GM21723 (cell line): ENCODE measurements at regions not wholly inside any gene's neighbourhood (a gene's known extent, or its start where the extent isn't known, plus 50 kb on each side); places are given as distances from the start of the nearest gene placed in this dataset.
"Not testable (repeated sequence)": the region's sequence is repeated elsewhere in the genome, so short reads cannot be mapped to it uniquely, and the experiment has no call there.

Source experiments
- ATAC-seq: cut with Tn5 transposase; IDR thresholded peaks from one replicate; pipeline ENCODE4 v1.9.1; 2021; ENCODE audit warnings: mild to moderate bottlenecking, moderate library complexity; ENCODE audit not compliant: unreplicated experiment

- ATAC-seq: no peak
Measured at GRCh38 chr14:71384007-71384845, 477.0 kb downstream of the PCNX1 start.

- ATAC-seq: no peak
Measured at GRCh38 chr14:71387753-71388152, 480.5 kb downstream of the PCNX1 start.

DNA sequence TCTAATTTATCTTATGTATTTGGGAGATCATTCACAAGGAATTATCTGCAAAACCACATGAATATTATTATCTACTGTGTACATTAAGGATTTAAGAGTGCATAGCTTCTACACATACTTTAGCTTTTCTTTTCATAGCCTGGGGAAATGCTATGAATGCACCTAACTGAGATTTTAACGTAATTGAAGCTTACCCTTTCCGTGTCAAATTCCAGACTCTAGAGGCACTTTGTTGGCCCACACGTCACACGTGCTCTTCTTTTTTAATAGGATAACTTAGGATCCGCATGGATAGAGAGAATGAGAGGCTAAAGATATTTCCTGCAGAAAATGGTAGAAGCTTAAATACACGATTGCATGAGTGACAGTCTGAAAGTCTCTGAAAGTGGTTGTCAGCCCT, 481.1 kb downstream of the PCNX1 start:
- no peak for ATAC-seq

DNA sequence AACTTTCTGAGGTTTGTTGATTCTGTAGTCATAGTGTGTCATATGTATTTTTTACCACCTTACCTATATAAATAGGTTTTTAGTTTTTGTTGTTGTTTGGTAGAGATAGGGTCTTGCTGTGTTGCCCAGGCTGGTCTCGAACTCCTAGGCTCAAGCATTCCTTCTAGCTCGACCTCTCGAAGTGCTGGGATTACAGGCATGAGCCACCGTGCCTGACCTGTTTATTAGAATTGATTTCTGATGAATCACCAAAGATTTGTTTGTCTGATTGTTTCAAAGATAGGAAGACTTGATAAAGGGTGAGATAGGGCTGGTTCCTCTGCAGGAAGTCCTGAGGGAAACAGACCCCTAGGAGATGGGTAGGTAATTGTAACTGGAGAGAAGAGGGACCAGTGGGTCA, 481.6 kb downstream of the PCNX1 start:
- ATAC-seq: no peak

DNA sequence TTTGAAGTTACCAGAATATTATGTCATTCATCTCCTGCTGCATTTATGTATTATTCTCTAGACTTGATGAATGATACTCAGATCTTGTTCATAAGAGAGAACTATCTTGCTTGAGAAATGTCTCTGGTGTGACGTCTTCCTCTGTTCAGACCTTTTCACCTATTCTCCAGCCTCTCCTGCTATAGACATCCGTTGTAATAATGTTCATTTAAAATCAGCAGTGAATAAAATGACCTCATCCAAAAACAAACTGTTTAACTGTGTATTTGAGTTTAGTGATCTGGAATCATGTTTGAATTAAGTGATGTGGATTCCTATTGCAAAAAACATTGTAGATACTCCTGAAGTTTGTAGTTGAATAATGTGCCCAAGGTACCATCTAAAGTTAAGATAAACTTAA, 487.1 kb downstream of the PCNX1 start:
- ATAC-seq: no peak

GRCh38 chr14:71395151-71395604, 487.9 kb downstream of the PCNX1 start:
- no peak for ATAC-seq

DNA sequence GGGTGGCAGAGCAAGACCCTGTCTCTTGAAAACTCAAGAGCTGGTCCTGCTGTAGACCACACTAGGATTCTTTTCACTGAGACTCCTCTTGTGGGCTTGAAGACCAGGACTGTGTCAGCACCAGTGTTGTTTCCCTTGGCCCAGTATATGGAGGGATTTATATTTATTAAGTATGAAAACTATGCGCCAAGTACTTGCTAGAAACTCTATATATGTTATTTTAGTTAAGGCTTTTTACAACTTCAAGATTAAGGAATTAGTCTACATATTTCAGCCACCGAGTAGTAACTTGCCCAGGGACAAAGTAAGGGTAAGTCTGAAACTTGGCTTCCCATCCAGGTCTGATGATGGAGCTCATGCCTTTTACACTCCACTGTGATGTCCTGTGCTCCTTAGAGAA, 488.4 kb downstream of the PCNX1 start:
- no peak for ATAC-seq

DNA sequence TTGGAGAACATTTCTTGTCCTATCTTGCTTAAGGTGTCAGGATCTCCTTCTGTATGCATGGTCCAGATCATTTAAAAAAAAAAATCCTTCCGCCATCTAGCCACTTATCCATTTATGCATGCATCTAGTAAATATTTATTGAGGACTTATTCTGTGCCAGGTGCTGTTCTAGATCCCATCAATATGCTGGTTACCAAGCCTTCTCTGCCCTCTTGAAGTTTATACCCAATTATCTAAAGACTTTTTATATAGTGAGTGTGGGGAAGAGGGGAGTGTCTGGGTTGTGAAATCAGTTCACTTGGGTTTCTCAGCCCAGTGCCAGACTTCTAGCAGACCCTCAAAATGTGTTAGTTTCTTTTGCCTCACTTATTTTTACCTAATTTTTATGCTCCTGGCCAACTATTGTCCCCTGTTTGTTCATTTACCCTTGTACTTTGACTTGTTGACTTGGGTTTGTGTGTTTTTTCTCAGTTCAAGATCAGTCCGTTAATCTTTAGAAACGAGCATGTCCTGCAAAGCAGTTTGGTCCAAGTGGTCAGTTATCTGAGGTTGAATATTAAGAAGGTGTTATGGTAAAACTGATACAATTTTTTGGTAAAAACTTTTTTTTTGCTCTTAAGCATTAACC, 488.9 kb downstream of the PCNX1 start:
- no peak for ATAC-seq

DNA sequence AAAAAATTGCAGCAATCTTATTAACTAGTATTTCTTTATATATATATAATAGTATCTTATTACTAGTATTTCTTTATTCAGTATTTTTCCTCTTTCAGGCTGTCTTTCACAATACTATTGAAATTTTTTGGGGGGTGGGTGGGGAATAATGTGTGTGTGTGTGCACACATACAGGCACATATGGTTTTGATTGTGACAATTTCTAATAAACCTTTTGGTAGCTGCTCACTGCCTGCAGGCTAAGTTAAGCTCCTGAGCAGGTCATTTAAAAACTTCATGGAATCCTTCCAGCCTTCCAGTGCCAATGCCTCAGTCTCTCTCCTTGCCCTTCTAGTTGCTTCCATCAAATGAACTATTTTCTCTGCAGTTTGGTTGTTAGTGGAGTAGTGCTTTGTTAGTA, 490.1 kb downstream of the PCNX1 start:
- no peak for ATAC-seq

GRCh38 chr14:71398450-71398849, 491.2 kb downstream of the PCNX1 start:
- peak; percentile 14 for ATAC-seq

- ATAC-seq: peak; percentile 76
Measured at GRCh38 chr14:71399057-71399487, 491.8 kb downstream of the PCNX1 start.

DNA sequence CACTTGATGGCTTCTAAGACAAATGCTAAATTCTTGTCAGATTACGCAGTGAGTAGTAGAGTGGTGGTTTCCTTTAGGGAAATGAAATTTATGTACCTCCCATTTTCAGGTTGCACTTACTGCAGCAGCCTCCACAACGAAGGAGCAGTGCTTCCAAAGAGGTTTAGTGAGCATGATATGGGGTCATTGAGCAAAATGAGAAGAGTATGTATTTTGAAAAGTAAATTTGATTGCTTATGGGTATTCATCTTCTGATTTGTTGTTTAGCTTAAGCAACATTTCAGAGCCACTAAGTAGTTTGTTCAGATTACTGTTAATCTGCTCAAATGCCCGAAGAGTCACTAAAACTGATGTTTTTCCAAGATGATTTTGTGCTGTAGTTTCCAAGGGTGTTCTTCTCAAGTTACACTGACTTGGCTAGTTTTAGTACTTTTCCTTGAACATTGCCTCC, 493.6 kb downstream of the PCNX1 start:
- peak; percentile 26 for ATAC-seq

DNA sequence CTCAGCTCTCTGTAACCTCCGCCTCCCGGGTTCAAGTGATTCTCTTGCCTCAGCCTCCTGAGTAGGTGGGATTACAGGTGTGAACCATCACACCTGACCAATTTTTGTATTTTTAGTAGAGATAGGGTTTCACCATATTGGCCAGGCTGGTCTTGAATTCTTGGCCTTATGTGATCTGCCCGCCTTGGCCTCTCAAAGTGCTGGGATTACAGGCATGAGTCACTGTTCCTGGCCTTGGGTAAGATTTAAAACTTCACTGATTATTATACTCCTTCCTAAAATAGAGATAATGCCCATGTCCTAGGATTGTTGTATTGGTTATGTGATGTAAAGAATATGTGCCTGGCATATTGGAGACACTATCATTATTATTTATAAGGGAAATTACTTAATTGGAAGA, 495.2 kb downstream of the PCNX1 start:
- ATAC-seq: not testable (repeated sequence)

DNA sequence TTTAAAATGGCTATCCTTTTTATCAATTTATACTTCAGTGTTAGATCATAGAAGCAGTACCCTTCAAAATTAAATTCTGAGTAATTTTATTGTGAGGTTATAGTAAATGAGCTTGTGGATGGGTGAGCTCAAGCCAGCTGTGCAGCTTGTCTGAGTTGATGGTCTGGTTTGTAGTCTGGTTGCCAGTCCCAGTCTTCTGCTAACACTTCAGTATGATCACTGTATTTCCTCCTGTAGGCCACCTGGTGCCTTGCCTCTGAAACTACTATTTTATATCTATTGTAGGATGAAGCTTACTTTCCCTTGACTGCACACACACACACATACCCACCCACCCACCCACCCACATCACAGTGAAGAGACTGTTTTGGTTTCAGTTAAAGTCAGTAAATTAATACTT, 496.4 kb downstream of the PCNX1 start:
- ATAC-seq: peak; percentile 39

DNA sequence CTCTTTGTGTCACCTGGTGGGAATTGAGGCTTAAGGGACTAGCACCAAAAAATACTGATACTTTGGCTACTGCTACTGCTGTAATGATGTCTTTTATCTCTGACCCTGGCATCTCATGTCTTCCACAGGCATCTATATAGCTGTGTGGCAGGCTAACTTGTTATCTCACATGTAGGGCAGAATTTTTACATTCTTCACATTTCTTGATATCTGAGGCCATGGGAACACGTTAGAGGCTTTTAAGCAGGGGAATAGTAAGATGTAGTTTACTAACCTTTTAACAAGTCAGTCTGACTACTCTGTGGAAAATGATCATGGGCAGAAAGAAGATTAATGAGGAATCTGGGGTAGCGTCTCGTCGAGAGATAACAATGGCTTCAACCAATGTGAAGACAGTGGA, 498.4 kb downstream of the PCNX1 start:
- no peak for ATAC-seq

DNA sequence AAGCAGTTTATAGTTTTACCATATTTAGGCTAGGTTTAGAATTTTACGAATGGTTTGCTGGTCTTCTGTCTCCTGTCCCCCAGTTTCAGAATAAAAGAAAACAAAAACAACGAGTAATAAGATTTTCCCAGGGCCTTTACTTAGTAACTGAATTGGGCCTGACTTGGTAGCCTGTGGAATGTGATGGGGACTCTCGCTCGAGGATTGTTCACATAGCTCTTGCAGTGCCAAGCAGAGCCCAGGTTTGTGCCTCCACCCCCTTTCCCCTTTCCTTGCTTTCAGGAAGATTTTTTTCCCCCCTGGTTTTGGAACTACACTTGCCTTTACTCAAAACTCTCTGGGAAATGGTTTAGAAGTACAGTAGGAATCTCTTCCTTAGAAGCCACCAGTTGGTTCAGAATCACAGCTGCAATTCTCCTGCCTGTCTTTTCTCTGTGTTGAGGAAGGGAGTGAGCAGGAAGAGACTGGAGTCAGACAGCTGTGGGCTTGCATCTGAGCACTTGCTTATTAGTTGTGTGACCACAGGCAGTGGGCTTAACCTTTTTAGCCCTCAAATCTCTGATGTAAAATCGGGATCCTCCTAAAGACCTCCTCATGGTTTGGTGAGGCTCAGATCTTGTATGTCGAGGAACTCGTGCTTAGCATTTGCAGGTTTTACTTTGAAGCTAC, 501.2 kb downstream of the PCNX1 start:
- ATAC-seq: no peak

GRCh38 chr14:71410578-71411284, 503.5 kb downstream of the PCNX1 start:
- no peak for ATAC-seq

DNA sequence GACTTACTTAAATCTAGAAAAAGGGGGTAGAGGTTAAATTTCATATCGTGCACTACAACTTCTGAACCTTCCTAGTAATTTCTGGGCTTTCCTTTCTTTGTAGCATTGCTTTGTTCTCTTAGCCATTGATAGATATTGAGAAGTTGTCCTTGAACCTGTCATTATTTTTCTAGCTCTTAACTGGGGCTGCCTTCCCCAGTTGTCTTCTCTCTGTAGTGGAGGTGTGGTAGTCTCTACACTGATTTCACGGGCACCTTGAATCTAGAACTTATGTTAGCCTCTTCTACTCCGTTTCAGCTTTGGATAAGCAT, 504.0 kb downstream of the PCNX1 start:
- ATAC-seq: no peak

DNA sequence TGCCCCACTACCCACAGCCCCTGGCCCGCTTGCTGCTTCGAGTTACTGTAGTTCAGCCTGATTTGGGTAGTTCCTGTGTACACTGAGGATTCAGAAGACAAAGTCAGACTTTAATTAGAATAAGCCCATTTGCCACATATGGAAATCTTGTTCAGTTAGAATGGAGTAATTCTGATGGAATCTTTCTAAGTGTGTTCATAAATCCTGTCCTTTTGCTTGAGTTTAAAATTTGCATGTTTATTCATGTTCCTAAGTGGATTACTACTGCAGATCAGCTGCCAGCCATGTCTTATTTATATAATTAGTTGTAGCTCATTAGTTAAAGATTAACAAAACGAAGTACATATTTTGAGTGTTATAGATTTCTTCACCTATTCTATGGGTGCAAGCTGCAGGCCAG, 504.5 kb downstream of the PCNX1 start:
- no peak for ATAC-seq

DNA sequence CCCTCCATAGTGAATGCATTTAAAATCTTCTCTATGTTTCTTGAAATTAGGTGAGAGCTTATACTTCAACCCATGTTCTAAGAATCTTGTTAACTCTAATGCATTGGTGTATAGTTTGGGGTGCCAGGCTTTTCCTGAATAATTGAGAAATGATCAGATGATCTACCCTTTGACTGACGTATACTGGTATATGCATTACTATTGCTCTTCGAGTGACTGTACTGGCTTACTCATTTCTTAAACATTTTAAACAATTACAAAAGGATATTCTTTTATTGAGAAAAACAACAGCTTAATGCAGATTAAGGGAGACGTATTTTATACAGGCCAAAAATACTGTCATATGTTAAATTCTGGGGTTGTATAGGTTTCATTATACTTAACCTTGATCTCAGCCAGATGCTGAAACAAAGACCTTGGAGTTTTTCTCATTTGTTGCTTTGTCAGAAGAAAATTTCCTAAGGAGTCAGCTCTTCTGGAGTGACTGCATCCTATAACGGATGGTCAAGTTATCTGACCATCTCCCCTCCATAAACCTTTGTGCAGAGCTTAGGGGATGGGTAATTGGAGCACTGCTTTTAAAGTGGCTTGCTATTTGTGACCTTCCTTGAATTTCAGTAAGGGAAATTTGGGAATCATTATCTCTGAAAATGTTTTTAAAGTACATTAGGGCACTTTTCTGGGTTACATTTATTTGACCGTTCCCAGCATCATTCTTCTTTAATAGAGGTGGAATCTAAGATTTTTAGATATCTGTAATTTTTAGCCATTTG, 507.6 kb downstream of the PCNX1 start:
- ATAC-seq: no peak

GRCh38 chr14:71415404-71415690, 508.1 kb downstream of the PCNX1 start:
- no peak for ATAC-seq
